ENCODE measurements at regions not wholly inside any gene's neighbourhood (a gene's known extent, or its start where the extent isn't known, plus 50 kb on each side); places are given as distances from the start of the nearest gene placed in this dataset.

GRCh38 chr6:169861431-169862042, 110.1 kb downstream of the ERMARD start:
- no peak for TF ChIP-seq CTCF (IDR thresholded peaks at IDR 0.05; ENCODE audit: unreplicated experiment)
- no peaks in the 10 kb centered on the region for H3K36me3 Mint-ChIP-seq

GRCh38 chr6:169859978-169860703, 108.7 kb downstream of the ERMARD start:
- H3K36me3 Mint-ChIP-seq = no peaks in the 10 kb centered on the region
- H3K27me3 Mint-ChIP-seq (ENCODE audit: low read depth) = peaks cover 3% of the 10 kb centered on the region
- no peak overlapping the region for H3K4me3 Mint-ChIP-seq
- TF ChIP-seq CTCF (IDR thresholded peaks at IDR 0.05; ENCODE audit: unreplicated experiment) = no peak
- no peak overlapping the region for H3K27ac Mint-ChIP-seq
- DNase-seq (ENCODE audit: low spot score in 2 of 2, unreplicated experiment in 2 of 2) = peak in 1 of 2 experiments; percentile 25
- no peaks in the 10 kb centered on the region for H3K4me1 Mint-ChIP-seq
- peaks cover 4% of the 10 kb centered on the region for H3K9me3 Mint-ChIP-seq

More at GRCh38 chr6:169861431-169862042, 110.1 kb downstream of the ERMARD start:
- DNase-seq (ENCODE audit: low spot score in 2 of 2, unreplicated experiment in 2 of 2) = peak in 1 of 2 experiments; percentile 28
- H3K9me3 Mint-ChIP-seq = peaks cover 4% of the 10 kb centered on the region
- peaks cover 3% of the 10 kb centered on the region for H3K27me3 Mint-ChIP-seq (ENCODE audit: low read depth)
- no peak overlapping the region for H3K27ac Mint-ChIP-seq
- no peaks in the 10 kb centered on the region for H3K4me1 Mint-ChIP-seq
- no peak overlapping the region for H3K4me3 Mint-ChIP-seq

GRCh38 chr6:169859401-169859977, 108.1 kb downstream of the ERMARD start:
- Mint-ChIP-seq H3K27ac (no peak overlapping the region), H3K4me1 (no peaks in the 10 kb centered on the region), H3K27me3 (ENCODE audit: low read depth) (peaks cover 2% of the 10 kb centered on the region), H3K36me3 (no peaks in the 10 kb centered on the region), H3K9me3 (peaks cover 4% of the 10 kb centered on the region), H3K4me3 (no peak overlapping the region)
- TF ChIP-seq CTCF (IDR thresholded peaks at IDR 0.05; ENCODE audit: unreplicated experiment) = no peak
- DNase-seq (ENCODE audit: low spot score in 2 of 2, unreplicated experiment in 2 of 2) = no peak

- H3K27me3 Mint-ChIP-seq (ENCODE audit: low read depth) = peaks cover 2% of the 10 kb centered on the region
- TF ChIP-seq CTCF (IDR thresholded peaks at IDR 0.05; ENCODE audit: unreplicated experiment) = no peak
- H3K27ac Mint-ChIP-seq = no peak overlapping the region
- no peaks in the 10 kb centered on the region for H3K36me3 Mint-ChIP-seq
- no peak overlapping the region for H3K4me3 Mint-ChIP-seq
- H3K9me3 Mint-ChIP-seq = peaks cover 4% of the 10 kb centered on the region
- no peaks in the 10 kb centered on the region for H3K4me1 Mint-ChIP-seq
- peak in 1 of 2 experiments; percentile 29 for DNase-seq (ENCODE audit: low spot score in 2 of 2, unreplicated experiment in 2 of 2)
Observed at GRCh38 chr6:169858935-169859351, 107.5 kb downstream of the ERMARD start.

GRCh38 chr6:169858293-169858934, 107.0 kb downstream of the ERMARD start:
- H3K27ac Mint-ChIP-seq = no peak overlapping the region
- TF ChIP-seq CTCF (IDR thresholded peaks at IDR 0.05; ENCODE audit: unreplicated experiment) = no peak
- no peaks in the 10 kb centered on the region for H3K36me3 Mint-ChIP-seq
- peaks cover 4% of the 10 kb centered on the region for H3K9me3 Mint-ChIP-seq
- peaks cover 2% of the 10 kb centered on the region for H3K27me3 Mint-ChIP-seq (ENCODE audit: low read depth)
- no peaks in the 10 kb centered on the region for H3K4me1 Mint-ChIP-seq
- no peak overlapping the region for H3K4me3 Mint-ChIP-seq
- DNase-seq (ENCODE audit: low spot score in 2 of 2, unreplicated experiment in 2 of 2) = peak in 1 of 2 experiments; percentile 19
